SK-N-SH treated with all-trans-retinoic acid at 6 μM for 48 hours (cell line): ENCODE measurements at regions not wholly inside any gene's neighbourhood (a gene's known extent, or its start where the extent isn't known, plus 50 kb on each side); places are given as distances from the start of the nearest gene placed in this dataset.

Experiments used
- CREB5 ChIP-seq: fragments of 250-450 bp; sonication (Bioruptor Pico); IDR thresholded peaks from 2 replicates; pipeline ENCODE4 v1.5.1; 2020; ENCODE audit warnings: low read depth, mild to moderate bottlenecking, moderate library complexity
- CSRNP3 ChIP-seq: fragments of 250-450 bp; sonication (Bioruptor Pico); IDR thresholded peaks from 2 replicates; pipeline ENCODE4 v1.5.1; 2021; ENCODE audit warnings: mild to moderate bottlenecking, moderate library complexity
- ESRRG ChIP-seq: fragments of 250-450 bp; sonication (Bioruptor Pico); IDR thresholded peaks from 2 replicates; pipeline ENCODE4 v1.6.1; 2021; ENCODE audit warnings: mild to moderate bottlenecking
- GLIS3 ChIP-seq: fragments of 250-450 bp; sonication (Bioruptor Pico); IDR thresholded peaks from 2 replicates; pipeline ENCODE4 v1.5.0; 2020; ENCODE audit warnings: mild to moderate bottlenecking, moderate library complexity
- ISL1 ChIP-seq: fragments of 250-450 bp; sonication (Bioruptor Pico); IDR thresholded peaks from 2 replicates; pipeline ENCODE4 v2.1.2; 2022; ENCODE audit warnings: mild to moderate bottlenecking, moderate library complexity
- PATZ1 ChIP-seq: fragments of 250-450 bp; sonication (Bioruptor Pico); IDR thresholded peaks from 2 replicates; pipeline ENCODE4 v1.8.0; 2020; ENCODE audit warnings: mild to moderate bottlenecking, moderate library complexity, borderline replicate concordance
- RARB ChIP-seq: fragments of 250-450 bp; sonication (Bioruptor Pico); IDR thresholded peaks from 2 replicates; pipeline ENCODE4 v1.8.0; 2021; ENCODE audit warnings: mild to moderate bottlenecking, moderate library complexity
- ZFP3 ChIP-seq: fragments of 250-450 bp; sonication (Bioruptor Pico); IDR thresholded peaks from 2 replicates; pipeline ENCODE4 v1.5.0; 2020; ENCODE audit warnings: mild to moderate bottlenecking, moderate library complexity
- ZFP30 ChIP-seq: fragments of 450-650 bp; formaldehyde crosslinking; IDR thresholded peaks from 2 replicates; pipeline ENCODE4 v1.5.0; 2022; ENCODE audit warnings: mild to moderate bottlenecking, moderate library complexity
- ZNF565 ChIP-seq: fragments of 450-650 bp; formaldehyde crosslinking; conservative IDR thresholded peaks from 2 replicates; pipeline ENCODE4 v1.5.0; 2020; ENCODE audit warnings: low read depth, mild to moderate bottlenecking, moderate library complexity
- ZNF8 ChIP-seq: fragments of 450-650 bp; formaldehyde crosslinking; IDR thresholded peaks from 2 replicates; pipeline ENCODE4 v1.5.0; 2020; ENCODE audit warnings: mild to moderate bottlenecking, moderate library complexity

- no peak for TF ChIP-seq ZNF565 (CRISPR knock-in tag)
- no peak for TF ChIP-seq GLIS3 (CRISPR knock-in tag)
- TF ChIP-seq ISL1: no peak
- TF ChIP-seq ESRRG (CRISPR knock-in tag): no peak
- TF ChIP-seq ZFP3: no peak
- TF ChIP-seq CSRNP3 (CRISPR knock-in tag): no peak
- TF ChIP-seq ZFP30 (CRISPR knock-in tag): no peak
- no peak for TF ChIP-seq PATZ1 (CRISPR knock-in tag)
- TF ChIP-seq CREB5 (CRISPR knock-in tag): no peak
- TF ChIP-seq RARB (CRISPR knock-in tag): no peak
- TF ChIP-seq ZNF8 (CRISPR knock-in tag): no peak
Observed at GRCh38 chr13:74644229-74644628, 510.0 kb upstream of the KLF12 start.
